HepG2 (cell line): ENCODE measurements at regions not wholly inside any gene's neighbourhood (a gene's known extent, or its start where the extent isn't known, plus 50 kb on each side); places are given as distances from the start of the nearest gene placed in this dataset.

Source experiments
- ATAC-seq: fragments of 200-7000 bp; cut with Tn5 transposase; 3 replicates; pipeline ENCODE4 v1.9.1; 2020; ENCODE audit warnings: mild to moderate bottlenecking, moderate library complexity
- BruUV-seq: library from RNA; stranded (reverse); fragments of 400-500 nt; replicated peaks from 2 replicates; lab custom pipeline; 2021; lab: Mats Ljungman, UMichigan
- CTCF ChIA-PET: fragments of 300-600 bp; formaldehyde crosslinking; extraction: SDS; loops from one replicate; lab custom pipeline; 2021; ENCODE audit warnings: low total read pairs, inconsistent platforms, low intra/inter-chr PET ratio; lab: Yijun Ruan, JAX
- POLR2A ChIA-PET: fragments of 350-600 bp; sonication (Branson Sonifier 250); formaldehyde crosslinking; loops from one replicate; lab custom pipeline; 2020; ENCODE audit warnings: antibody characterized with exemption, inconsistent platforms; lab: Yijun Ruan, JAX
- DNase-seq: peaks from one replicate; pipeline ENCODE4 v3.0.0-alpha.2; 2015; ENCODE audit warnings: low spot score
- FAIRE-seq: peaks from 3 replicates; lab custom pipeline; 2011; peaks lifted over from hg19 to GRCh38; lab: Jason Lieb, UNC
- H2AFZ ChIP-seq: one replicate; pipeline ENCODE4 v1.6.1; 2011; ENCODE audit warnings: low read length, inconsistent platforms
- H3K27ac ChIP-seq: fragments of 300-600 bp; 3 replicates; pipeline ENCODE4 v1.8.0; 2011; ENCODE audit warnings: mixed run types, mild to moderate bottlenecking, mixed read lengths, low read length, inconsistent platforms; ENCODE audit not compliant: insufficient read depth; ENCODE audit errors: extremely low read length
- H3K27me3 ChIP-seq, 2 experiments: fragments of 200-600 bp in 1 of 2; 2 replicates in 1 of 2; 3 replicates in 1 of 2; pipeline versions ENCODE4 v1.6.0 to v1.8.0; 2011; ENCODE audit warnings: low read length in 2 of 2, mild to moderate bottlenecking in 2 of 2, moderate library complexity in 2 of 2, inconsistent platforms in 1 of 2; ENCODE audit not compliant: insufficient read depth in 2 of 2, control insufficient read depth in 1 of 2
- H3K36me3 ChIP-seq, 2 experiments: fragments of 200-600 bp in 1 of 2; replicated peaks in 1 of 2; 2 replicates in 1 of 2; 3 replicates in 1 of 2; pipeline versions ENCODE4 v1.5.1 to v1.8.0; 2011; ENCODE audit warnings: low read length in 2 of 2, inconsistent platforms in 1 of 2; ENCODE audit not compliant: insufficient read depth in 2 of 2, control insufficient read depth in 1 of 2
- H3K4me1 ChIP-seq: 2 replicates; pipeline ENCODE4 v1.5.1; 2012; ENCODE audit warnings: low read length, inconsistent platforms; ENCODE audit not compliant: insufficient read depth
- H3K4me2 ChIP-seq: 2 replicates; pipeline ENCODE4 v1.6.0; 2011; ENCODE audit warnings: low read depth, low read length, inconsistent platforms
- H3K4me3 ChIP-seq, 3 experiments: fragments of 200-600 bp in 1 of 3; sonication (generic), shearing (Covaris generic) in 1 of 3; replicated peaks in 1 of 3; 2 replicates each; pipeline ENCODE4 v1.5.1; 2011 to 2016; ENCODE audit warnings: low read length in 3 of 3, inconsistent platforms in 2 of 3, low read depth in 2 of 3, mild to moderate bottlenecking in 2 of 3, control low read depth in 1 of 3, mixed read lengths in 1 of 3; ENCODE audit not compliant: insufficient read depth in 1 of 3
- H3K79me2 ChIP-seq: one replicate; pipeline ENCODE4 v1.6.1; 2011; ENCODE audit warnings: low read length, inconsistent platforms; ENCODE audit not compliant: insufficient read depth
- H3K9ac ChIP-seq: 2 replicates; pipeline ENCODE4 v1.6.0; 2011; ENCODE audit warnings: mild to moderate bottlenecking, low read depth, low read length, inconsistent platforms; ENCODE audit not compliant: insufficient read depth
- H3K9me3 ChIP-seq: 2 replicates; pipeline ENCODE4 v1.5.1; 2012; ENCODE audit warnings: mild to moderate bottlenecking, low read length
- H4K20me1 ChIP-seq: 2 replicates; pipeline ENCODE4 v1.6.0; 2011; ENCODE audit warnings: inconsistent platforms, mild to moderate bottlenecking, low read length, moderate library complexity; ENCODE audit not compliant: insufficient read depth
- ATF7-NPFF ChIP-seq: sonication (generic); formaldehyde crosslinking; IDR thresholded peaks from 2 replicates; pipeline ENCODE4 v1.8.1; 2023; ENCODE audit warnings: mild to moderate bottlenecking, low read depth, missing genetic modification reagents, moderate library complexity
- KMT2B ChIP-seq: IDR thresholded peaks from 2 replicates; pipeline ENCODE4 v1.6.1; 2016; ENCODE audit warnings: missing genetic modification reagents, missing compliant biosample characterization
- MAFK ChIP-seq, 2 experiments: IDR thresholded peaks in 1 of 2; conservative IDR thresholded peaks in 1 of 2; 2 replicates each; pipeline ENCODE4 v1.6.1; 2011; ENCODE audit warnings: improper control_type of control experiment in 2 of 2, low read length in 2 of 2
- PBX3 ChIP-seq: sonication (generic); formaldehyde crosslinking; IDR thresholded peaks from 2 replicates; pipeline ENCODE4 v1.8.1; 2023; ENCODE audit warnings: missing genetic modification reagents, inconsistent platforms, borderline replicate concordance
- PHB2 ChIP-seq: fragments of 450-650 bp; IDR thresholded peaks from 2 replicates; pipeline ENCODE4 v1.6.1; 2018; ENCODE audit not compliant: partially characterized antibody
- POLR2G ChIP-seq: fragments of 200-400 bp; formaldehyde crosslinking; IDR thresholded peaks from 2 replicates; pipeline ENCODE4 v1.6.1; 2018; ENCODE audit warnings: mild to moderate bottlenecking, low read depth, low read length, moderate library complexity
- SAFB2 ChIP-seq: sonication (generic); formaldehyde crosslinking; IDR thresholded peaks from 2 replicates; pipeline ENCODE4 v1.5.1; 2020; ENCODE audit warnings: missing genetic modification reagents, low read depth, mild to moderate bottlenecking, borderline replicate concordance
- ZNF282 ChIP-seq: fragments of 450-650 bp; IDR thresholded peaks from 2 replicates; pipeline ENCODE4 v1.6.1; 2018; ENCODE audit not compliant: partially characterized antibody
- ZNF431 ChIP-seq: sonication (generic); formaldehyde crosslinking; IDR thresholded peaks from 2 replicates; pipeline ENCODE4 v1.9.0; 2022; ENCODE audit warnings: missing genetic modification reagents, low read depth, mild to moderate bottlenecking, borderline replicate concordance
- ZNF530 ChIP-seq: sonication (generic); formaldehyde crosslinking; IDR thresholded peaks from 2 replicates; pipeline ENCODE4 v1.5.0; 2020; ENCODE audit warnings: low read depth, mild to moderate bottlenecking, missing genetic modification reagents
- ZNF772 ChIP-seq: sonication (generic); formaldehyde crosslinking; IDR thresholded peaks from 2 replicates; pipeline ENCODE4 v1.5.0; 2020; ENCODE audit warnings: mild to moderate bottlenecking, missing genetic modification reagents
- ZNF780A ChIP-seq: sonication (generic); formaldehyde crosslinking; IDR thresholded peaks from 2 replicates; pipeline ENCODE4 v1.8.0; 2022; ENCODE audit warnings: mild to moderate bottlenecking, missing genetic modification reagents, moderate library complexity
- ZSCAN22 ChIP-seq: sonication (generic); formaldehyde crosslinking; IDR thresholded peaks from 2 replicates; pipeline ENCODE4 v1.4.0; 2020; ENCODE audit warnings: mild to moderate bottlenecking, missing genetic modification reagents
- WGBS: methylation state at CpG from one replicate; pipeline ENCODE4 v1.1.6; 2017; ENCODE audit warnings: low lambda C conversion rate; 5-methylcytosine and 5-hydroxymethylcytosine counted together
- in situ Hi-C: cut with HindIII; loops from 2 replicates; pipeline ENCODE4 v1.10.0; 2017; ENCODE audit warnings: low pct_unique_long_range_greater_than_20kb; ENCODE audit not compliant: extremely low pct_ligation_motif_present
- intact Hi-C: fragments of 100-400 bp; cut with micrococcal nuclease; formaldehyde crosslinking; loops from one replicate; pipeline ENCODE4 v1.10.0; 2022; ENCODE audit not compliant: unreplicated experiment
- TF ChIP-seq, protein P1 (sequence below): sonication (generic); formaldehyde crosslinking; IDR thresholded peaks from 2 replicates; pipeline ENCODE4 v1.4.0; 2020; ENCODE audit warnings: mild to moderate bottlenecking, missing genetic modification reagents, borderline replicate concordance

GRCh38 chr1:193311226-193311948, 125.0 kb upstream of the B3GALT2 start:
- no peak for ATAC-seq
- CTCF ChIA-PET, result no interaction called here
- no peak for TF ChIP-seq MAFK (conservative IDR thresholded peaks at IDR 0.05 in 1 of 2, IDR thresholded peaks at IDR 0.05 in 1 of 2; ENCODE audit: low read length in 2 of 2)
- TF ChIP-seq, protein P1, sequence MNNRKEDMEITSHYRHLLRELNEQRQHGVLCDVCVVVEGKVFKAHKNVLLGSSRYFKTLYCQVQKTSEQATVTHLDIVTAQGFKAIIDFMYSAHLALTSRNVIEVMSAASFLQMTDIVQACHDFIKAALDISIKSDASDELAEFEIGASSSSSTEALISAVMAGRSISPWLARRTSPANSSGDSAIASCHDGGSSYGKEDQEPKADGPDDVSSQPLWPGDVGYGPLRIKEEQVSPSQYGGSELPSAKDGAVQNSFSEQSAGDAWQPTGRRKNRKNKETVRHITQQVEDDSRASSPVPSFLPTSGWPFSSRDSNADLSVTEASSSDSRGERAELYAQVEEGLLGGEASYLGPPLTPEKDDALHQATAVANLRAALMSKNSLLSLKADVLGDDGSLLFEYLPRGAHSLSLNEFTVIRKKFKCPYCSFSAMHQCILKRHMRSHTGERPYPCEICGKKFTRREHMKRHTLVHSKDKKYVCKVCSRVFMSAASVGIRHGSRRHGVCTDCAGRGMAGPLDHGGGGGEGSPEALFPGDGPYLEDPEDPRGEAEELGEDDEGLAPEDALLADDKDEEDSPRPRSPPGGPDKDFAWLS (CRISPR knock-in tag), result no peak
- TF ChIP-seq SAFB2 (CRISPR knock-in tag), result no peak
- no peak for TF ChIP-seq ZNF431 (CRISPR knock-in tag)
- no peak for TF ChIP-seq ZSCAN22 (CRISPR knock-in tag)
- TF ChIP-seq KMT2B, result no peak
- TF ChIP-seq PHB2, result no peak
- TF ChIP-seq ATF7-NPFF (CRISPR knock-in tag), result no peak
- no peak for TF ChIP-seq ZNF772 (CRISPR knock-in tag)
- TF ChIP-seq PBX3 (CRISPR knock-in tag), result no peak
- no peak for TF ChIP-seq ZNF282
- TF ChIP-seq POLR2G, result no peak
- TF ChIP-seq ZNF530 (CRISPR knock-in tag), result no peak
- no peak for TF ChIP-seq ZNF780A

More at GRCh38 chr1:193311226-193311948, 125.0 kb upstream of the B3GALT2 start:
- POLR2A ChIA-PET, result no interaction called here
- no peaks in the 10 kb centered on the region for H3K36me3 ChIP-seq
- H3K4me2 ChIP-seq, result no peak overlapping the region
- peaks cover 20% of the 10 kb centered on the region for H3K4me1 ChIP-seq
- intact Hi-C loops (no loop called here), in situ Hi-C loops (no loop called here)
- no TSS peak for BruUV-seq
- FAIRE-seq, result no peak
- H4K20me1 ChIP-seq, result no peaks in the 10 kb centered on the region
- H3K9ac ChIP-seq, result no peak overlapping the region
- no peaks in the 10 kb centered on the region for H3K9me3 ChIP-seq
- no peak overlapping the region for H3K27ac ChIP-seq
- no peak overlapping the region for H2AFZ ChIP-seq
- whole genome bisulfite sequencing, result 22% methylated on average over 4 of the region's 4 CpGs
- H3K4me3 ChIP-seq, result no peak overlapping the region
- H3K79me2 ChIP-seq, result no peaks in the 10 kb centered on the region
- no peaks in the 10 kb centered on the region for H3K27me3 ChIP-seq
- DNase-seq, result no peak
